ENCODE measurements at regions not wholly inside any gene's neighbourhood (a gene's known extent, or its start where the extent isn't known, plus 50 kb on each side); places are given as distances from the start of the nearest gene placed in this dataset.

DNA sequence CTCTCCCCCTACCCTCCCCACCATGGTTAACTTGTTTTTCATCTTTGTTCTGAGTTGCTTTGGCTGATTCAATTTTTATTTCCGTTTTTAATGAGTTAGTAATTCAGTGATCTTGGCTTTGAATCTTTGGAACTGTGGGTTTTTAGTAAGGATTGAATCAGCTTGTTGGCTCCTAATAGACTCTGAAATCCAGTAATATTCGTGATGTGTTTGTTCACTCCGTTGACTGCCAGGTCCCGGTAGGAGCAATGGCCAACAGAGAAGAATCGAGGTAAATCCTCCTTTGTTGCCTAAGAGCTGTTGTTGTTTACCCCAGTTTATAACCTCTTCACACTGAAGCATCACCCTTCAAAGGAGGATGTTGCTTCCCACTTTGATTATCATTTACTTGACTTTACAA is 92.7 kb downstream of the PCSK1 start:
- DNase-seq: no peak

DNA sequence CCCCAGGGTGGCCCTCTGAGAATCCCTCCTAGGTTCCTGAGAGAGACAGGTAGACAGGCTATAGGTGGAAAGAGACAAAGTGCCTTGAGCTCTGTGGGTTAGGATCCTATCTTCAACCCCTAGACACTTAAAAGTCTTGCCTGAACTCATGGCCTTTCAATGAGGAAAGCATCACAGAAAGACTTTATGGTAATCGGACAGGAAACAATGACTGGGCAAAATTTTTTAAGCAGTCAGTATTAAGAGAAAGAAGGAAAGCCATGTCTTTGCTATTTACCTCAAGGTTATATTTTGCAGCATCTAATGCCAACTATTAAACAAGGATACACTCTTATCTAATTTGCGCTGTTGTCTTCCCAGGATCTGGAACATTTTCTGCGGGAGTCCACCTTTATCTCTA is 93.2 kb downstream of the PCSK1 start:
- no peak for DNase-seq

DNA sequence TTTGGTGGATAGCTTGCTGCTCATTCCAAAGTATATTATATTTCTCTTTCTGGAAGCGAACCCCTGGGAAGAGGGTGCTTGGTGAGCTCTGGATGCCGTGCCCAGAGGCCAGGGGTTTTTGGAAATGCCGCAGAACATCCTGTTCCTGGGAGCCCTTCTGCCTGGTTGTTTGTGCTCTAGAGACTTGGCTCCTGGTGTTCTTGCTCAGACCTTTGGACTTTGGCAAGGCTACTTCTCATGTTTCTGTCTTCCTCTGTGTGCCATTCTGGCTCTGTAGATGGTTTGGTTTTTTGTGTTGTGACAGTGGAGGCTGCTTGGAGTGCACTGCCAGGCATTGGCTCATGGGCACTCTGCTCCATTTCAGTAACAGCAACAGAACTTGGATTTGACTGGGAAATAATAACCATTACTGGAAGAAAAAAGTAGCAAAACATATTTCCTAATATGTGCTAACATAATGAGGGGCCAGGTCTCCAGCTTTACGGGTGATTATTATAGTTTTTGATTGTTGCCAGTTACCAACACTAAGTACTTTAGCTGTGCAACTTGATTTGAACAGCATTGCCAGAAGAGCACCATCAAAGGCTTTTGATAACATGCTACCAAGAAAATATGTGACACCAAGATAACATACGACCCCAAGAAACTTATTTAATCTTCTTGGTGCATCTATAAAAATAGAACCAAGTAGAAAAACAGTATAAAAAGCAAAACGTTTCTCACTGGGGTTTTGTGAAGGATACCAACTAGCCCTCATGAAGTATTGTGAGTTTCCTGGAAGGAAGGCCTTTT is 94.2 kb downstream of the PCSK1 start:
- DNase-seq: no peak

DNA sequence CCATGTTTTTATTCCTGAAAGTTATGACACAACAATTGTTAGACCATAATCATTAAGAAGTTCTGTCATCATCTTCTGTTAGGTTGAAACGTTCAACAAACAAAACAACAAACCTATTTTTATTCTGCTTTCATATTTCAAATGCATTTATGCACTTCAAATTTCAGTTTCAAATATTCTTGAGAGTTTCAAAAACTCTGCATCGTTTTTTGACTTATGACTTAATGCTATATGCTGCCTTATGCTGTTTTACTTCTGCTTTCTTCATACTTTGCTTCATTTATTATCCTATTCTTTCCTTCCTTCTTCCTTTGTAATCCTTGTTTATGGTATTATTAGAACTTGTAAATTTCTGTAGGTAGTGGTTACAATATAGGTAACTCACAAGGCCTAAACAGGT is 95.0 kb downstream of the PCSK1 start:
- DNase-seq: no peak

DNA sequence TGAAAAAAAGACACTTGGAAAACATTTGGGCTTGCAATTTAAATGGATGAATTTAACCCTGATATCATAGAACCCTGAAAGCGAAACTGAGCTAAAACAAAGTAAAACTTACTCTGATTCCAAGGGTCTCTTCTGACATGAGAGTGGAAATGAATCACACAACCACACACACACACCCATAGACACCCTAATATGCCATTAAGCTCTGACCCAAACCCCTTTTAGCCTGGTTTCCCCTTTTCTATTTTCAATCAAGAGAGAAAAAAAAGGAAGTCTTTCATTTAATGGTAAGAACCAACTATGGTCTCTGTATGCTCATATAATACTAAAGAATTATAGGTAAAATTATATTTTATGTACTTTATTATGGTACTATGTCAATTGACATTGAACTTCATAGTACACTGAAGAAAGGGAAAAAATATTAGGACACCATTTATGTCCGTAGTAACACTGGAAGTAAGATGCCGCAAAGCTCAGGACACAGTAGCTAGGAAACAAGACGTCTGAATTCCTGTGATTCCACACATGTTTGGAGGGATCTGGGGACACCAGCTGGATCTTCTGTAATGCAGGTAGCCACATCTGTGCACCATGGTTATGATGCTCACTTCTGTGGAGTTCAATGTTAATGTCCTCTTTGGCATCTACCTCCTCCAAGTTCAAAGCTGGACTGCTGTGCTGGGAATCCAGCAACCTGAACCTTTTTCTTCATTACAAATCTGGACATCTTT is 95.8 kb downstream of the PCSK1 start:
- no peak for DNase-seq

DNA sequence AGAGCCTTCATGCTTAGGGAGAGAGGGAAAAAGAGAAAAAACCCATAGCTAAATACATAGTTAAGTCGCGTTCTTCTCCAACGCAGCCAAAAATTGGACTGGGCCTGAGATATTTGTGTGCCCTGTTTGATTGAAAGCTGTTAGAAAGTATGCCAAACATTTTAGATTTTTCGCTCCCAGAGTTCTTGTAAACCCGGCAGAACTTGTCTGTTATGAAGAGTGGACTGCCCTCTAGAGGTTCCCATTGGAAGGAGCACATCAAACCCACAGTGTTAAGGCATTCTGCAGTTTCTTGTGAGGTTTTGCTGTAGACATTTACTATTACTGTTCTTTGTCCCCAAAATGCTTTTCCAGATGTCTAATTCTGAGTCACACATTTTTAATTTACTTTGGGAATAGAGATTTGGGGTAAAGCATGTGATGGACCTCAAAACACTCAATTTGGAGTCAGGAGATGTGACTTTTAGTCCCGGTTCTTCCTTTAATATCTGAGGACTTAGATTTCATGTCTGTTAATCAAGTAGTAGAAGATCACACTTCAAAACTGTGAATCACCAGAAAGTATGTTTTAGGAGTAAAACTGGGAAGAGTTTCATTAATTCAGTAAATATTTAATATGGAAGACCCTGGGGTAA is 96.6 kb downstream of the PCSK1 start:
- DNase-seq: peak; percentile 28

DNA sequence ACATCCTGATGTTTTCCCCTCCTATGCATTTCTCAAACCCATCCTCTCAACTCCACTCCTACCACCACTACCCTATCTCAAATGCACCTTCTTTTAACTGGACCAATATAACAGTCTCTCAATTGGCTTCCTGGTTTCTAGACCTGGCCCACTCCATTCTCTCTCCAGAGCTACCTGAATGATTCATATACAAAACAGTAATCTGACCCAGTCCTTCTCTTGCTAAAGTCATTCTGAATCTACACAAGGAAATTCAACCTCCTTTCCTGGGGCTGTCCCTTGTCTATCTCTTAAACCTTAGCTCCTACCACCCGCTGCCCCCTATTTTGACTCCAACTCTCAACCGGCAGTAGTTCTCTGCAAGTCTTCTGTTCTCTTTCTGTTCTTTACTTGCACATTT is 97.2 kb downstream of the PCSK1 start:
- no peak for DNase-seq

DNA sequence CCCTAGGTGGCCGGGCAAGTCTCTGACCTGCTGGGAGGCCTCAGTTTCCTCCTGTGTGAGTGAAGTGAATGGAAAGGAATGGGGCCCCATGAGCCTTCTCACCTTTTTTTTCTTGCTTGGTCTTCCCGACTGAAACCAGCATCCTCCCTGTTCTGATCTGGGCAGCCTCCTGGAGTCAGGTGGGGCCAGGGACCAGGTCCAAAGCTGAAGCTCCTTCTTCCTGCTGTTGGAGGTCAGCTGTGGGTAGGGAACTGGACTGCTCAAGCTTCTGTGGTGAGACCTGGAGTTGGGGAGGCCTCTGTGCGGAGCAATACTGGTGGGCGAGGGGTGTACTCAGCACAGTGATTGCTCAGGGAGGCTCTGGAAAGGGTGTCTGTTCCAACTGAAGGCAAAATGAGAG is 99.7 kb downstream of the PCSK1 start:
- DNase-seq: no peak

DNA sequence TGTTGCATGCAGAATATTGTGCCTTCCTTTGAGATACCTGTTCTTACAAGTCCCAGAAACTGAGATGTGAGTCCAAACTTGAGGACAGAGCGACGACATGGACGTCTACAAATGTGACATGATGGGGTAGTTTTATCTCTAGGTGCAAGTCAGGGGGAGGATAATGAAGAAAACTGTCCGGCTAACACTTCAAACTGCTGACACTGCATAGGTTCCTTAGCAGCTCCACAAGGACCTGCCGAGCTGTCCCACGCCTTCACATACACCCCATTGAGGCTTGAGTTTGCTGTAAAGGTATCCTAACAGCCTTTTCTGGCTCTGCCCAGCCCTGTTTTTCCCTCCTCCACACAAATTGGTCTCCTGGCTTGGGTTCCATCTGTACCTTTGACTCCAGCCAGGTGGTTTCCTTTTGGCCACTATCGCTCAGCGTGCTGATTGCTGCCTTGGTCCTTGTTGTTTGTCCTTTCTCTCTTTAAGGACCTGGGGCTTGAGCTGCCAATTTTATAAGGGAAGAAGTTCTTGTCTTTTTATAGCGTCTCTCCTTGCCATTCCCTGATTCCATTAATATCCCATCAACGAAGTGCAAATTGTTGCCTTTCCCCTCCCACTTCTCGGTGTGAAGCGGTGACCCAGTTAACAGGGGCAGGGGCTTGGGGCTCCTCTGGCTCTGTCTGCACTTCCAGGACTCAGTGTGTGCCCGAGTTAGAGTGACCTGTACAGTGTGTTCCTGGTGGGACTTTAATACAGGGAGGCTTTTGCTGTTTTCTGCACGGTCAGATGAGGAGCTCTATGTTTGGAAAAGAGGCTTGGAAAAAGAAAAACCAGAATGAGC is 100.3 kb downstream of the PCSK1 start:
- no peak for DNase-seq

DNA sequence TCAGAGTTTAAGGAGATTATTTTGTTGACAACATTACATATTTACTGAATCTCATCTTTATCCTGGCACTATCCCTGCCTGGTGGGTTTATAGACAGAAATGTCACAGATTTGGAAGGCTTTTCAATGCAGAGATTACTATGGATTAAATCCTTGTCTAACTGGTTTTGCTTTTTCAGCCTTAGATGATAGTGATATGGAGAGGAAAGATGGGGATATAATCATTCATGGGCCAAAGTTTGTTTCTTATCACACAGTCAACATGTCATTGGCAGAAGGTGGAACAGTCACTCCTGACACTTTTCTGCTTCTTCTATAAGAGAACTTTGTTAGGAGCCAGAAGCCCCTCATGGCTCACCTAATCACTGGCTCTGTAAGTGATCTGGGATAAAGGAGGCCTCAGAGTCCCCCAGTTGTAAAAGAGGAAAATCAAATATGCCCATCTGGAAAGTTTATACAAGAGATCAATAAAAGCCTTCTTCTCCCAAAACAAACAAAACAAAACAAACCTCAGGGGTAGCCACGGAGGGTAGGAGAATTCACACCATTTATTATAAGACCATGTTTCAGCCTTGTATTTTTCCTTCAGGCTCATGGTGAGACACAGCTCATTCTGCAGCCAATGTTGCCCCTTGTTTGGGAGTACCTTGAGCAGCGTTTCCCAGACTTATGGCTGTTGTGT is 101.2 kb downstream of the PCSK1 start:
- no peak for DNase-seq

DNA sequence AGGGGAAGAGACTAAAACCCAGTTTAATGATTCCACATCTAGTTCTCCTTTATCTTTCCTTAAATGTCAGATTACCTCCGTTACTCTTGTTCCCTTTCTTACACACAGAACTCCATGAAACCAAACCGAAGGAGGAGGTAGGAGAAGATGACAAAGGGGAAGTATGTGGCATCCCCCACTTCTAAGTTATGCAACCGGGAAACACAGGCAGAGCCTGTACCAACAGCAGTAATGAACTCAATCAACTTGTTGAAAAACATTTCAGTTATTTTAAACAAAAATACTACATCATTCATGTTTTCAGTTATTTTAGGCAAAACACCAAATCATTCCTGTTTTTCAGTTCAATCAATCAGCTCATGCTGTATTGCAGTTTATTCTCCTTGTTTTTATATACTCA is 101.8 kb downstream of the PCSK1 start:
- no peak for DNase-seq

DNA sequence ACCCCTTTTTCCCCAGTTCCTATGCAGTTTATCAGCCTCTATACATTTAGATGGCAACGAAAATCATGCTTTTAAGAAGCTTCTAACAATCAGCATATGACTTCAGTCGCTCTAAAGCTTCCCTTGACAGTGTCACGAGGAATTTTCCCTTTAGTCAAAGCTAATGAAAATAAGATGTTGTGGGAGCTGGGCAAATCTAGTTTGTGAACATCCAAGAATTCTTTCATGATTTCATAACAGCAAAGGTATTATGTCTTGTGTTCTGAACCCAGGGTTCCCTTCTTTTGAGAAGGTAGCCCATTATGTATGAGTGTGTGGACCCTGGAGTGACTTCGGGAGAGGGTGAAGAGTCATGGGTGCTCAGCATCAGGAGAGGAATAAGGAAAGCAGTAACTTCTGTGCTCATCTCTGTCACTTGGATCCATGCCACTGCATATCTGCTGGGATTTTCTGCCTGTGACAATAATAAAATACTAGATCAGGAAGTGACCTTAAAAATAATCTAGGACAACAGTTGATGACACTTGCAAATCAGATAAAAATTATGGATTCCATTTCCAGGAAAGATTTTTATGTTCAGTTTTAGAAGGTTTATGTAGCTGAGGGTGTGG is 102.4 kb downstream of the PCSK1 start:
- DNase-seq: no peak

DNA sequence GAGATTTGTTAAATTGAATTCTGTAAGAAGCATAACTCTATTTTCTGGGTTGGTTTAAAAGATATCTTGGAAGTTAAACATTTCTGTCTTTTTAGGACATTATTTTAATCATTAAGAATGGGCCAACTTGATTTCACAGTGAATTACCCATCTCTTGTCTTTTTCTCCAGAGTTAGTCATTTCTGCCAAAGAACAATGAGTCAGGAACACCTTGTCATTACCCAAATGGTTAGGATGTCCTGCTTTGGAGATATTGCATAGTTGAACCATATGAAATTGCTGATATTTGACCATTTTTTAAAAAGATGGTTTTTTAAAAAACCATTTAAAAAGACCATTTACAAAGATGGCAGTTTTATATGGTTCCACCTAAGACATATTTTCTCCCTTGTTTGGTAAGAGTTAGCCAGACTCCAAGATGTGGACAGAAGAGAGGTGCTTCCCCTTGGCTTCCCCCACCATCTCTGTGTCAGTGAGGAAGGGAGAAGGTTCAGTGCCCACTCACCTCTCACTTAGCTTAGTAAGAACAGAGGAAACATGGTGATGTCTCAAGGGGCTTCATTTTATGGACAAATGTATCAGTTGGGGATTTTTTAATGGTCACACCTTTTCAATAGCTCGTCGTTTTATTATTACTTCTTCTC is 103.0 kb downstream of the PCSK1 start:
- DNase-seq: no peak

DNA sequence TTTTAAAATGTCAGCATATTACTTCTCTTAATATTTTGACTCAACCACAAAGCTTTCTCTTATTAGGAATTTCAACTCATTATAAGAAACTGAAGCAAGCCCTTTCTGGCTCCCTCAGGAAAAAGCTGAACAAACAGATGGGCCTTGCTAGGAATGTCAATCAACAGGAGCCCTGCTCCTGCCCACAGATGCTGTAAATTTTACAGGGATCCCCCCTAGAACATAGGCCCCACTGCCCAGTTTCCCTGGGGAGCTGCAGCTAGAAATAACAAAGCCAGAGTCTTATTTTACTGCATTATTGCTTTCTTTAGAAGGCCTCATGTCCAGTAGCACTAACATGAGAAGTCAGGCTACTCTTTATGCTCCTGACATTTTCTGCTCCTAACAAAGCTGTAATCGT is 103.8 kb downstream of the PCSK1 start:
- DNase-seq: no peak

DNA sequence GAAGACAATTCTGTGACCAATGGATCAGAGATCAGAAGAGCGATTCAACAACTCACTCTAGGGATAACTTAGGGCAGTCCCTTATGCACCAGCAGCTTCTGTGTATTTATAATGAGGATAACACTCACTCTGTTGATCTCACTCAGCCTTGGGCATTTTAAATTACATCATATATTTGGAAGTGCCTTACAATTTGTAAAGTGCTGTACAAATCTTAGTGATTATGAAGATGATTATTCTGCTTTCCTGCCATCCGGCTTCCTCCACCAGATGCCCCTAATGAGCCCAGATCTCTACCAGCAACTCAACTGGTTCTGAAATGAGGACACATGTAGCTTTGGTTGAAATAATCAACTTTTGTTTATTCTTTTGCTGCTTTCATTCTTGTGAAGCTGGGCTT is 105.3 kb downstream of the PCSK1 start:
- DNase-seq: no peak

DNA sequence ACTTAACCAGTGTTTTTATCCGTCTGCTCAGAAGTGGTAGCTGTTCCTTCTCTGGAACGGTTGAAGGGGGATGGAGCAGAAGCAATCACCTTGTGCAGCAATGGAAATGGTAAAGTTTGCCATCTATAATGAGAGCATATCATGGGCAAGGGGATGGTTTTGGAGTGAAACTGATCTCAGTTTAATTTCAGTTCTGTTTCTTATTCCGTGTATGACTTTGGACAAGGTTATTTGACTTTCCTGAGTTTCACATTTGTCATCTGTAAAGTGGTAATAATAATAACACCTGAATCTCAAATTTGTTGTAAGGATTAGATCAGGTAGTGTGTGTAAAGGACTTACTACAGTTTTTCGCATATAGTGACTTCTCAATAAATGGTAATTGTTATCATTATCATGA is 106.1 kb downstream of the PCSK1 start:
- no peak for DNase-seq

DNA sequence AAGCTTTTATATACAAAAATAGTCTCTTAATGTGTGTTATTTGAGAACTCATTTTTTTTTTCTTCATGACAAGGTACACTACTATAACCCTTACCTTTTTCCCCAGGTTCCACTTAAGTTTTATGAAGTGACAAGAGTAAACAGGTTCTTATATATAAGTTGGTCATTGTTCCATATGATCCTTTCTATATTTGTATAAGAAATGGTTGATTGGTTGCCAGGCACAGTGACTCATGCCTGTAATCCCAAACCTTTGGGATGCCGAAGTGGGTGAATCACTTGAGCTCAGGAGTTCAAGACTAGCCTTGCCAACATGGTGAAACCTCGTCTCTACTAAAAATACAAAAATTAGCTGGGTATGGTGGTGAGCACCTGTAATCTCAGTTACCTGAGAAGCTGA is 108.3 kb downstream of the PCSK1 start:
- DNase-seq: no peak

DNA sequence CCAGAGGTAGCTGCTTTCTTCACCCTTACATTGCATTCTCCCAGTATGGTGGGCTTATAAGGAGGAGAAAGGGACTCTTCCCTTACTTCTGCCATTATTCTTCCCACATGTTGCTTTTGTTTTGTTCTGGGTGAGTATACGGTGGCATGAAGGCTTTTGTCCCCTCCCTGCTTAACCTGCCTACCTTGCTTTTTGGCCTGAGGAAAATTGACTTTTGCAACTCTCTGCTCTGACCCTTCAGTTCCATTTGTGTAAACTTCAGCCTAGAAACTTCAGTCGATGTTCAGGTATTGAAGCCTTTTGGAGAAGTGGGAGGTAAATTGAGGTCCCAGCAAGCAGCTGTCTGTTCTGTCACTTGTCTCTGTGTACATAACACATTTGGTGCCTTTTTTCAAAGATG is 110.2 kb downstream of the PCSK1 start:
- DNase-seq: no peak

DNA sequence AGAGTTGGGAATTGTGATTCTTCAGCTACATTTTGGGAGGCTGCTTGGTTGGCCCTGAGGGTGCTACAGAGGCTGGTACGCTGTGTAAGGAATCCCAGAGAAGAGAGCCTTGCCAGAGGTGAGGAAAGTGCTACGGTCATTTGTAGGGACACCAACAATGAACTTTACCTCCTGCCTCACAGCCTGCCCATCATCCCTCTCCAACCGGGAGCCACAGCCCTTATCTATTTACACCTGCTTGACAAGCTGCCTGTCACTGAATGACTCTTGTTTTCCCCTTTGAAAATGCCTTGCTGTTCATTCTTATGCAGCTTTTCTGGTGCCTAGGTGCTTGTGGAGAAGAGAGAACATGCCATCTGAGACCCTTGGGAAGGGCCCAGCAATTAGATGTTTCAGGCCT is 110.8 kb downstream of the PCSK1 start:
- no peak for DNase-seq

DNA sequence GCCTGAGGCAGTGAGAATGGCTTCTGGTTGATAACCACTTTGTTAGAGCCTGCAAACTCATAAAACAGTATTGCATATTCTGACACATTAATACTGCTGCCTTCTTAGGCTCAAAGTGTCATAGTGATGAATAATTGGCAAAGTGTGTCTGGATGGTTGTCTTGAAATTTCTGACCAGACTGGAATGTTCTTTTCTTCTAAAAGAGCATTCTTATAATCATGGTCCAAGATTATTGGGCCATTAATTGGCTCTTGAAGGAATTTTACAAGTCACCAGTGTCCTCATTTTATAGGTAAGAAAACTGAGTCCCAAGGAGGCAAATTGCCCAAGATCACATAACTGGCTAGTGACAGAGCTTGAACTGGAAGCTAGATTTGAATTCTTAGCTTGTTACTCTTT is 111.7 kb downstream of the PCSK1 start:
- no peak for DNase-seq

DNA sequence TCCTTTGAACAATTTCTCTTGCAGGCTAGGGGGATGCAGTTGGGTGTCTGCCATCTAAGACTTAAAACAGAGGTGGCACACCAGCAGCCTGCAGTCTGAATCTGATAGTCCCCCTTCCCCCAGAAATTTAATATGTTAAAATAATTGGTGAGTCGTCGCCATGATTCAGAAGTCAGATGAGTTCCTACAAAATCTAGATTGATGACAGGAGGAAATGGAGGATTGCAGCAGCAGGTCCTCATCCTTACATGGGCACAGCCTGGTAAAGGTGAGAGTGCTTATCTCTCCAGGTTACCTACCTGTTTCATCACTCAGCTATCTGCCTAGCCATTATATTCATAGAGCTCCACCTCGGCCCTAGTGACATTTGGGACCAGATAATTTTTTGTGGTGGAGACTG is 112.3 kb downstream of the PCSK1 start:
- DNase-seq: no peak

All from GDM1 (cell line).